HG02588 (cell line): ENCODE measurements at regions not wholly inside any gene's neighbourhood (a gene's known extent, or its start where the extent isn't known, plus 50 kb on each side); places are given as distances from the start of the nearest gene placed in this dataset.

Experiments used
- ATAC-seq: cut with Tn5 transposase; IDR thresholded peaks from one replicate; pipeline ENCODE4 v1.9.1; 2021; ENCODE audit warnings: mild to moderate bottlenecking, moderate library complexity; ENCODE audit not compliant: unreplicated experiment

GRCh38 chr2:5913711-5914395 is 221.7 kb downstream of the SOX11 start:
- ATAC-seq: no peak

GRCh38 chr2:5914811-5915611 is 222.8 kb downstream of the SOX11 start:
- no peak for ATAC-seq

GRCh38 chr2:5915881-5916310 is 223.7 kb downstream of the SOX11 start:
- no peak for ATAC-seq

- ATAC-seq: no peak
These were observed 229.0 kb downstream of the SOX11 start for GRCh38 chr2:5921081-5921642.

- no peak for ATAC-seq
These were observed 232.1 kb downstream of the SOX11 start for GRCh38 chr2:5923957-5924945.

DNA sequence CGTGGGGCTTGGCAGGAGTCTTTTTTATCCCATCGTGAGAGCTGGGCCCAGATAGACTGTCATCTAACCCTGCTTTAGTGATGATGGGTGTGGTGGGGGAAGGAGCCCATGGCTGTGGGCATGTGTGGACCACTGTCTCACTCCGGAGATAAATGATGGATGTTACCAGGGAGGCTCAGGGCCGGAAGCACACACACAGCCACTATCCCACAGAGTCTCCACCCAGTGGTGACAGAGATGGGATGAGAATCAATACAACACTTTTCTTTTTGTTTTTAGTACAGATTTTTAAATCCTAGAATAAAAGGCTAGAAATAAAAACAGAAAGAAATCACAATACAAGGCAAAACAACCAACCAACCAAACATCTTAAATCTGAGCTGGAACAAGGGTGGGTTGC is 233.4 kb downstream of the SOX11 start:
- no peak for ATAC-seq

- ATAC-seq: no peak
These were observed 234.8 kb downstream of the SOX11 start for GRCh38 chr2:5926871-5927512.

DNA sequence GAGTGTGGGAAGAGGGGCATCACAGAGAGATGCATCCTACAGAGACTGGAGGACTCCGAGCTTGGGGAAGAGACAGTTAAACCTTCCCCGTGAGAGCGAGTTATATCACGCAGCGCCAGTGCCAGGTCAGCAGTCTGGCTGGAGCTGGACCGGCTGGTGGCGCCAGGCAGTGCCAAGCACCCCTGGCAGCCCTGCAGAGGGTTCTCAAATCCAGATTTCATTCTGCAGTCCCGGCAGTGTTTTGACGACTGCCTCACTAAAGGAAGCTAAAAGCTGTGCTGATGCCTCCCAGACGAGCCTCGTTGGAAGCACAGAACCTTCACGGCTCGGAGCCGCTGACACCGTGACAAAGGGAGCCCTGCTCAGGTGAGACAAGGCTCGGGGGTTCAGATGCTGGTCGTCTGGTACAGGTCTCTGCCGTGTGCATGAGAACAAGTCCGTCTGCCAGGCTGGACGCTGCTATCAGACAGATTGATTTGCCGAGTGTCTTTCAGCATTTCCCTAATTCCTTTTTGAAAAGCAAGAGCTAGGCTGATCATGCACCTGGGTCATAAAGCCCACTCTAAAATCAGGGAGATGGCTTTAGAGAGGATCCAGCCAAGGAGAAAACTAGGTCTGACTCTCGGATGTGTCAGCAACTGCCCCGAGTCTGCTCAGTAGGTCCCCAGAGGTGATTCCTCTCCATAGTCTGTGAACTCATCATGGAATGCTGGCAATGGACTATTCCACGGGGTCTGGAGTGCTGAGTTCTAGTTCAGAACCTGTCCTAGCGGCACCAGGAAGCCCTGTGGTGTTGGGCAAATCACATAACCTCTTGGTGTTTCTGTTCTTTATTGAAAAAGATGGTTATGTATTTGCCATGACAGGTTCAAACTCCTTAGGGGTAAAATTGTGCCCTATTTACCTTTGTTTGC is 240.6 kb downstream of the SOX11 start:
- ATAC-seq: no peak

DNA sequence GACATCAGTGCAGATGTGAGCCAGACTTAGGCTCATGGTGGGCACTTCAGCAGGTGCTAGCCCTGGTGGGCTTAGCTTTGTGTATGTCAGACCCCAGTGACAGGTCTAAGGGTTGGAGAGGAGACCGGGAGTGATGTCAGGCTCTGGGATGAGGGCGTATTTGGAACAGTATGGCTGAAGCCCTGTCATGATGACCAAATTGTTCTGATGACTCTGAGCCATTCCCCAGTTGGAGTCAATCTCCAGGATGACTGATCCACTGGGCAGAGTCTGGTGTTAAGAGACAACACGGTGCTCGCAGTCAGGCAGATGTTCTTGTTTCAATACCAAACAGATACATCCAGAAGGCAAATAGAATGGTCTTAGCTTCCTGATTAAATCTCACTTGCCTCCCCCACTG is 241.5 kb downstream of the SOX11 start:
- no peak for ATAC-seq

DNA sequence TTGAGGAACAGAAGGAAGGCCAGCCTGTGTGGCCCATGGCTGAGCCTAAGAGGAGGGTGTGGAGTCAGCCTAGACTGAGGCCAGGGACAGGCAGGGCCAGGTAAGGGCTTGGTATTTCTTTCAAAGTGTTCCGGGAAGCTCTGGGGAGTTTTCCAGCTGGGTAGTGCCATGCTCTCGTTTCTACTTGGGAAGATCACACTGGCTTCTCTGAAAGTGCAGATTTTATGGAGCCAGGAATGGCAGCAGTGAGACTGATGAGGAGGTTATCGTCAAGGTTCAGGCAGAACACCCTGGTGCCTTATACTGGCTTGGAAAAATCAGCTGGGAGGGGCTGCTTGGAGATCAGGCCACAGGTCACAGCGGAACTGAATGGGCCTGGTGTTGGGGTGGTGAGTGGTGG is 245.1 kb downstream of the SOX11 start:
- no peak for ATAC-seq

GRCh38 chr2:5937851-5938565 is 245.8 kb downstream of the SOX11 start:
- ATAC-seq: no peak

DNA sequence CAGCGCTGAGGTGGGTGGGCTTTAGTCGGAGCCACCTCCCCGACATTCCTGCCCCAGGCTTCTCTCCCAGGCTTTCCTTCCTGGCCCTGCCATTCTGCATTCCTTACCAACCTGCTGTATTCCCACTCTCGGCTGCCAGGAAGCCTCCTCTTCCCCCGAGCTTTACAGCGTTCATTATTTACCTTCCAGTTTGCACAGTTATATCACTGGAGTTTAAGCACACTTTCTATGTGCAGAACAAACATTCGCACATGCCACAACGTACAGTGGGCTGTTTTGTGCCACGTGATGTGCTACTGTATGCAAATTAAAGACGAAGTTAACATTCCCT is 246.3 kb downstream of the SOX11 start:
- no peak for ATAC-seq

- ATAC-seq: no peak
These were observed 247.4 kb downstream of the SOX11 start for GRCh38 chr2:5939553-5939952.

DNA sequence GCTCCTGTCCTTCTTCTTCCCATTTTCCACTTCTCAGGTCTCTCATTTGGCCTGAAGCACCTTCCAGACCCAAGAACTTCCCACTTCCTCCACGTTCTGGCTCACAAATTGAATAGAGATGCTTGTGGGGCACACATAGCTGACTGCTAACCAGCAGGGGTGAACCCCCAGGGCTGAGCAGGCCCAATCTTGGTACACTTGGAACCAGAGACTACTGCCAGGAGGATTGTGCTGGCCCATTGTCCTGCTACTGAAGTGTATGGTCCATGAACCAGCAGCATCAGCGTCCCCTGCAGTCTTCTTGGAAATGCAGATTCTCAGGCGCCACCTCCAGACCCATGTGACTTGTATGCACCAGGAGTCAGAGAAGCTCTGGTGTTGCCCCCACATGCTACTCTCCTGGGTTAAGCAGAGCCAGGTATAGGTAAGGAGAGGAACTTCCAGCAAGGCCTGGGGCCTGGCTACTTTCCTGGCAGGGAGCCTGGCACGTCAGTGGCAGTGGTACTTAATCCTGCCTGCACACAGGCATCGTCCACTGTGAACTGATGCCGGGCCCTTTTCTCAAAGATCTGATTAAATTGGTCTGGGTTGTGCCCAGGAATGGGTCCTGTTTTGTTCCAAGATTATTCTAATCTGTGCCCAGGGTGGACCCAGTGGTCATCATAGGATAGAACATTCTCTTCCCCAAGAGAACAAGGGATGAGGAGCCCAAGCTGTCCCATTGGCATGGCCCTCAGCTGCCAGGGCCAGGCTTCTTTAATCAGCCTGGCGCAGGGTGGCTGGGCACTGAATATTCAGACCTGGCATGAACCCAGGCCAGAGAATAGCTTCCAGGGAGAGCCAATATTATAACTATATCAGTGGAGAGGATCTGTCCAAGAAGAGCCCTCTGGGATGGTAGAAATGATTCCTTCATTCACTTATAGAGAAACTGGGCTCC is 248.7 kb downstream of the SOX11 start:
- ATAC-seq: no peak

- ATAC-seq: no peak
These were observed 250.0 kb downstream of the SOX11 start for GRCh38 chr2:5942204-5942603.

GRCh38 chr2:5945742-5946141 is 253.6 kb downstream of the SOX11 start:
- no peak for ATAC-seq

GRCh38 chr2:5946225-5947115 is 254.3 kb downstream of the SOX11 start:
- ATAC-seq: no peak
